Chondrocyte (in vitro differentiated cells): ENCODE measurements at regions not wholly inside any gene's neighbourhood (a gene's known extent, or its start where the extent isn't known, plus 50 kb on each side); places are given as distances from the start of the nearest gene placed in this dataset.

Experiments
- DNase-seq: peaks from one replicate; pipeline ENCODE4 v3.0.0; 2021; ENCODE audit warnings: mixed read lengths, low spot score
- H3K27ac Mint-ChIP-seq: one replicate; pipeline ENCODE4 v1.8.0; 2021; ENCODE audit warnings: mild to moderate bottlenecking, moderate library complexity, mixed read lengths; ENCODE audit not compliant: unreplicated experiment
- H3K27me3 Mint-ChIP-seq: 2 replicates; pipeline ENCODE4 v1.8.0; 2021; ENCODE audit warnings: low read depth, mixed read lengths
- H3K36me3 Mint-ChIP-seq: 2 replicates; pipeline ENCODE4 v1.8.0; 2021; ENCODE audit warnings: low read depth, mixed read lengths
- H3K4me1 Mint-ChIP-seq: 2 replicates; pipeline ENCODE4 v1.8.0; 2021; ENCODE audit warnings: low read depth, mild to moderate bottlenecking, mixed read lengths
- H3K4me3 Mint-ChIP-seq: one replicate; pipeline ENCODE4 v1.8.0; 2021; ENCODE audit warnings: mild to moderate bottlenecking, moderate library complexity, mixed read lengths; ENCODE audit not compliant: unreplicated experiment
- H3K9me3 Mint-ChIP-seq: 2 replicates; pipeline ENCODE4 v1.8.0; 2021; ENCODE audit warnings: low read depth, mixed read lengths
- TF ChIP-seq, protein P1 (sequence below): fragments of 200-600 bp; sonication (generic); IDR thresholded peaks from 2 replicates; pipeline ENCODE4 v1.5.0; 2021; ENCODE audit warnings: antibody characterized with exemption, mild to moderate bottlenecking, moderate library complexity

DNA sequence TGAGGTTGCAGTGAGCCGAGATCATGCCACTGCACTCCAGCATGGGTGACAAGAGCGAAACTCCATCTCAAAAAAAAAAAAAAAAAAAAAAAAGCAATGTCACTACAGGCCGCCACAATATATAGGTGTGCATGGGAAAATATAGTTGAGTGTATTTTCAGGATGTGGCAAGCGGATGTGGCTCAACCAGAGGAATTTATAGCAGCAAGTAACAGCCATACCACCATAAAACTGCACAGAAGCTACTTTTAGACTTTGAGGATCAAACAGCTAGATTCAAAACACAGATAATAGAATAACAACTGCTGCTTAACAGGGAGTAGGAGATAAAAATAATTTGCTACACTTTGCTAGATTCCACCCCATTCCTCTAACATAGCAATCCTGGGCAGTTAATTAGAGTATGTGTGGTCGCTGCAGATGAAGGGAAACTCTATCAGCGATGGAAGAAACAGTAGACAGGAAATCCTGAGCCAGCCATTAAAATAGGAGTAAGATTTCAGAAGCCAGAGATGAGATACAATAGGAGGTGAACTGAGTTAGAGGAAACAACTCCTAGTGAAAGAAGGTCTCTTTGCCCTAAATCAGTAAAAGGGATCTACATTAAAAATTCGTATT lies 318.7 kb upstream of the STT3B start:
- H3K27ac Mint-ChIP-seq, result no peak overlapping the region
- DNase-seq, result no peak
- H3K9me3 Mint-ChIP-seq, result peaks cover 3% of the 10 kb centered on the region
- H3K36me3 Mint-ChIP-seq, result no peaks in the 10 kb centered on the region
- peaks cover 8% of the 10 kb centered on the region for H3K4me1 Mint-ChIP-seq
- H3K27me3 Mint-ChIP-seq, result no peaks in the 10 kb centered on the region
- H3K4me3 Mint-ChIP-seq, result no peak overlapping the region
- TF ChIP-seq, protein P1, sequence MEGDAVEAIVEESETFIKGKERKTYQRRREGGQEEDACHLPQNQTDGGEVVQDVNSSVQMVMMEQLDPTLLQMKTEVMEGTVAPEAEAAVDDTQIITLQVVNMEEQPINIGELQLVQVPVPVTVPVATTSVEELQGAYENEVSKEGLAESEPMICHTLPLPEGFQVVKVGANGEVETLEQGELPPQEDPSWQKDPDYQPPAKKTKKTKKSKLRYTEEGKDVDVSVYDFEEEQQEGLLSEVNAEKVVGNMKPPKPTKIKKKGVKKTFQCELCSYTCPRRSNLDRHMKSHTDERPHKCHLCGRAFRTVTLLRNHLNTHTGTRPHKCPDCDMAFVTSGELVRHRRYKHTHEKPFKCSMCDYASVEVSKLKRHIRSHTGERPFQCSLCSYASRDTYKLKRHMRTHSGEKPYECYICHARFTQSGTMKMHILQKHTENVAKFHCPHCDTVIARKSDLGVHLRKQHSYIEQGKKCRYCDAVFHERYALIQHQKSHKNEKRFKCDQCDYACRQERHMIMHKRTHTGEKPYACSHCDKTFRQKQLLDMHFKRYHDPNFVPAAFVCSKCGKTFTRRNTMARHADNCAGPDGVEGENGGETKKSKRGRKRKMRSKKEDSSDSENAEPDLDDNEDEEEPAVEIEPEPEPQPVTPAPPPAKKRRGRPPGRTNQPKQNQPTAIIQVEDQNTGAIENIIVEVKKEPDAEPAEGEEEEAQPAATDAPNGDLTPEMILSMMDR, result no peak

DNA sequence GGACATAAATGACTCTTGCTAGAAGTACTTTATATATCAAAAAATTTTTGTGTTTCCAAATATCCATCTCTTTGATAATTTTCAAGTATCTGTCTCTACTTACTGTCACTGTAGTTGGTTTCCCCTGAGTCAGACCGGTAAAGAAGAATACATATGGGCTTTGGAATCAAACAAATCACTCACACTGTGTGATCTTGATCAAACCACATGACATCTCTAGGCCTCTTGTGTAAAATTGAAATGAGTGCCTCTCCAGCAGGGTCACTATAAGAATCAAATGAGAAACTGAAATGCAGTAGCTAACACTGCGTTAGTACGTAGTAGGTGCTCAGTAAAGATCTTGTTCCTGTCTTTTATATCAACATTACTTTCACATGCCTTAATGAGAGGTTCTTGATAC lies 314.6 kb upstream of the STT3B start:
- Mint-ChIP-seq H3K9me3 (no peaks in the 10 kb centered on the region), H3K27me3 (no peaks in the 10 kb centered on the region), H3K4me1 (peaks cover 3% of the 10 kb centered on the region), H3K36me3 (no peaks in the 10 kb centered on the region), H3K4me3 (no peak overlapping the region), H3K27ac (no peak overlapping the region)
- no peak for DNase-seq
- TF ChIP-seq, protein P1, result no peak

- H3K36me3 Mint-ChIP-seq, result no peaks in the 10 kb centered on the region
Measured at GRCh38 chr3:31219131-31219843, 313.4 kb upstream of the STT3B start.

DNA sequence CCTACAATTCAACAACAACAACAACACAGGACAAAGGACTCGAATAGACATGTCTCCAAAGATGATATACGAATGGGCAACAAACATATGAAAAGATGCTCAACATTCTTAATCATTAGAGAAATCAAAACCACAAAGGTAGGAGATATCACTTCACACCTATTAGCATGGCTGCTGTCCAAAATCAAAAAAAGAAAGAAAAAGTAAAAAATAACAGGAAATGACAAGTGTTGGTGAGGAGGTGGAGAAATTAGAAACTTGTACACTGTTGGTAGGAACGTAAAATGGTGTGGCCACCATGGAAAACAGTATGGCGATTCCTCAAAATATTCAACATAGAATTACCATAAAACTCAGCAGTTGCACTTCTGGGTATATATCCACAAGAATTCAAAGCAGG lies 312.3 kb upstream of the STT3B start:
- Mint-ChIP-seq H3K4me3 (no peak overlapping the region), H3K4me1 (no peaks in the 10 kb centered on the region), H3K36me3 (no peaks in the 10 kb centered on the region), H3K27ac (no peak overlapping the region), H3K9me3 (no peaks in the 10 kb centered on the region), H3K27me3 (no peaks in the 10 kb centered on the region)
- no peak for DNase-seq
- TF ChIP-seq, protein P1, result no peak

More at GRCh38 chr3:31219131-31219843, 313.4 kb upstream of the STT3B start:
- Mint-ChIP-seq H3K4me1 (no peaks in the 10 kb centered on the region), H3K27ac (no peak overlapping the region), H3K4me3 (no peak overlapping the region), H3K27me3 (no peaks in the 10 kb centered on the region), H3K9me3 (no peaks in the 10 kb centered on the region)
- TF ChIP-seq, protein P1, result no peak
- DNase-seq, result no peak

GRCh38 chr3:31223278-31223677 lies 309.4 kb upstream of the STT3B start:
- H3K36me3 Mint-ChIP-seq, result no peaks in the 10 kb centered on the region
- H3K27ac Mint-ChIP-seq, result no peak overlapping the region
- H3K9me3 Mint-ChIP-seq, result no peaks in the 10 kb centered on the region
- H3K4me3 Mint-ChIP-seq, result no peak overlapping the region
- DNase-seq, result no peak
- TF ChIP-seq, protein P1, result no peak
- H3K4me1 Mint-ChIP-seq, result no peaks in the 10 kb centered on the region
- H3K27me3 Mint-ChIP-seq, result no peaks in the 10 kb centered on the region
